ENCODE measurements at regions not wholly inside any gene's neighbourhood (a gene's known extent, or its start where the extent isn't known, plus 50 kb on each side); places are given as distances from the start of the nearest gene placed in this dataset.

DNA sequence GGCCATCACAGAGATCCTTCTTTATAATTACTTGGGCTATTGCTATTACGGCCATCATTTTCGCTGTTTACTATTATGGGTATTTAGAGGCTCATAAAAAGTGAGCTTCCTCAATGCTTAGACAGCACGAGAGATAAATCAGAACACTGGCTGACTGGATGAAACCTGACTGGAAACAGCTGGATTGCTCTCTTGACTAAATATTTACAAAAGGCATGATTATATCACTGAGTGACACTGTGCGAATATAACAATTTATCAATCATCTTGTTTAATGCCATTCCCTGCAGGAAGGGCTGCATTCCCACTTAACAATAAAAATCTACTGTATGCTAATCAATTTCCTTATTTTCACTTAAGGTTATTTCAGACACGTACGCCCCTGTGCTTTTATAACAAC lies 260.1 kb upstream of the ARID1B start:
- DNase-seq (ENCODE audit: low read depth) = no peak

DNA sequence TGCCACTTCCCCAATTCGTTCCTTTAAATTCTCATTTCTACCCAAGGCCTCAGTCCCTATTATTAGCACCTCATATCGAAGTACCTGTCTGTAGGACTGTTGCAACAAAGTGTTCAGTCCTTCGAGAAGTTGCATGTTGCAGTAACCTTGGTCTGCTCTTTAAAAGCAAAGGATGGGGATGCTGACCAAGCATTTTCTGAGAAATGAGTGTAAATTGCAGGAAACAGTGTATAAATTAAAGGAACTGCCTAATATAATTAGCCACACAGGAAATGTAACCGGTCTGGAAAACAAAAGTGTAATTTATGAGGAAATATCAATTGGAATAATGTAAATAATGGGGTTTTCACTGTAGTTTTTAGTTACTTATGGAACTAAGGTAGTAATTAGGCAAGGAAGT lies 261.9 kb upstream of the ARID1B start:
- no peak for DNase-seq (ENCODE audit: low read depth)

DNA sequence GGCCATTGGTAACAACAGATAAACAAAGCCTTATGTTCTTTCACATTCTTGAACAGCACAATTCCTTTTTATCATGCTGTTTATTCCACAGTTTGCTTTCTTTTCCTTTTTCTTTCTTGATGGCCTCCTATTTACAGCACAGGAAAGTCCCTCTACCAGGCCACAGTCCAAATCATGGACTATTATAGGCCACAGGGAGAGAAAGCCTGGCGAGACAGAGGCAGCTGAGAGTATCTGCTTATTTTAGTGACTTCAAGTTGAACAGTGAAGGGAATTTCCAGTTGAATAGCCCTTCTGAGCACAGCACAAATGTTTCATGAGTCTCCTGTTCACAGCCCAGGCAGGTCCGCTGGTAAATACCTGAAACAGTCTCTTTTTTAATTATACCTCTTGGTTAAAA lies 263.7 kb upstream of the ARID1B start:
- no peak for DNase-seq (ENCODE audit: low read depth)

DNA sequence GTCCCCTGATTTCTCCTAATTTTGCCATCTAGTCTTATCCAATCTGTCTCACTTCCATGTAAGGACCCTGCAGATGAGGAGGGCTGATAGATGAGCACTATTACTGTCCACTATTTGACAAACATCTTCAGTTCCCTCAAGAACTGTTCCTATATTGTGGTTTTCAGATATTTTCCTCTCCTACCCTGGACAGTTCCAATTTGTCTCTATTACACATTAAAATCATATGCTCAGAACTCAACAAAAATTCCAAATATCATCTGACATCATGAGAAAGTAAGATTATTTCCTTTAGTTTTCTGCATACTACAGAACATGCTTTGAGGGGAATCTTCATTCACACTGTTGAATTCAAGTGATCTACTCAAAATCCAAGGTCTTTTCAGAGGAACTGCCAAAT lies 265.6 kb upstream of the ARID1B start:
- no peak for DNase-seq (ENCODE audit: low read depth)

DNA sequence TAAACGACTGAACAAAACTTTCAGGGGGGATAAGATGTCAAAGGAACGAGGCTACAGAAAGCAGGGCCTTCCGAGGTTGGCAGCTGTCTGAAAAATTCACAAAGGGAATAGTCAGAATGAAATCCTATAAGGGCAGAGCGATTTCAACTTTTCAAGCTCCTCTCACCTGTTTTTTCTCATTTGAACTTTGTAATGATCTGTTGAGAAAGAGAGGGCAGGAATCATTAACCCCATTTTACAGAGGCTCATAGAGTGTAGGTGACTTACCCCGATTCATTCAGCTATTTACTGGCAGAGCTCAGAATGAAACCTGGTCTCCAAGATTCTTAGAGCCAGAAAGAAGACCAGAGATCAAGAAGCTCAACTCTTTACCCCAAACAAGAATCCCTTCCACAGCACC lies 266.1 kb upstream of the ARID1B start:
- no peak for DNase-seq (ENCODE audit: low read depth)

DNA sequence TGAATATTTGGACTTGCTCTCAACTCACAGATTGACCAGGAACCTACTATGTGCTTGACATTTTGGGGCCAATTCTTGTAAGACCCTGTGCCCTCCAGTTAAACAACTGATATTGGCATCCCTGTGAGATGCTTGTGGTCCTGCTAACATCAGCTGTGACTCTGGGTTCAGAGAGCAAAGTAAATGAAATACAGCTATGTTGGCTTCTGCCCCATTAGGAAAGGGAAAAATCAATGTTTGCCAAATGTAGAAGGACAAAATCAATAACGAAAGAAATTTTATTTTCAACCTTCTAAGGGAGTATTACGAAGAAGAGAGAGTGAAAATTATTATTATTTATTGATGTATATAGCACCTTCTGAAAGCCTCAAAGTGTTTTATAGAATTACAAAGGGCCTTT lies 266.9 kb upstream of the ARID1B start:
- DNase-seq (ENCODE audit: low read depth) = no peak

DNA sequence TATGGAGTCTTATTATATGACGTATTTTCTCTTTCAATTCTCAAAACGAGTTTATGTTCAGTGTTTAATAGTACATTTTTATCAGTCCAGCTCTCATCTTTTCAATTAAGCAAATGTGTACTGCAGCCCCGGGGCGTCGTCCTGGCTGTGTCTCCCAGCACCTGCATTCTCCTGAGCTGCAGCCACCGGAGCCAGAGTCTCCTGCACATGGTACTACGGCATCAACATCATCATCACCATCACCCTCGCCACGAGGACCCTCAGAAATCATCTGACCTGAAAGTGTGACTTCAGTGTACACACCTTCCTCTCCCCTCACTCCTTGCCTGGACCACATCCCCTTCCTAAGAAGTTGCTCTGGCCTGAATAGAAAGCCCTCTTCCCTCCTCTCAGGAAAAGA lies 267.7 kb upstream of the ARID1B start:
- no peak for DNase-seq (ENCODE audit: low read depth)

DNA sequence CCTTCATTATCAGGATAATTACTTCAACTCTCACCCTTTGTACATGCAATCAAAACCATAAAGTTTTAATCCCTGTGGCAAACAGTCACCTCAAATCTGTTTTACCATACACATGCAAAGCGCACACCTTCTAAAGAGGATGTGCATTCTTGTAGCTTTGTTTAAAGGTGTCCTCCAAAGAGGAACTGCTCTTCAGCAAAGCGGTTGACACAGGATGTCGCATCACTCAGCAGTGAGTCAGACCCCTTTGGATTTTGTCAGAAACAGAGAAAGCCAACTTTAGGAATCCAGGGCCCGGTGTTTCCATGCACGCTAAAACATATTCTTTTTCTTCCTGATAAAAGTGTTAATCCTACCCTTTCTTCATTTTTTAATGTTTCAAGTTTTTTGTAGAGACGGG lies 268.3 kb upstream of the ARID1B start:
- no peak for DNase-seq (ENCODE audit: low read depth)

DNA sequence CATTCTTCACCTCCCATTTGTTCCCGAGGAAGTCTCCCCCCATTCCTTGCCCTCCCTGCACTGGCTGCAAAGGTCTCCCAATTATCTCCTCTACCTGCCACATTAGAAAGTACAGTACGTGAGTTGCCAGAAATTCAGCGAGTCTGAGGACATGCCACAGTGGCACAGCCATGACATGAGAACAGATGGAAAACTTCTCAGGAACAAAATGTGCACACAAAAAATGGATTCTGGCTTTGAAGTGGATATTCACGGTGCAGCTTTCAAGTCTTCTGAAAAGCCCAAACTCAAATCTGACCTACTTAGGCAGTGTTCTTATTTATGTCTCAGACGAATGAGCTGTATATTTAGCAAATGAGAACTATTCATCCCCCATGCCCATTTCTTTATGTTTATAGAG lies 269.1 kb upstream of the ARID1B start:
- no peak for DNase-seq (ENCODE audit: low read depth)

DNA sequence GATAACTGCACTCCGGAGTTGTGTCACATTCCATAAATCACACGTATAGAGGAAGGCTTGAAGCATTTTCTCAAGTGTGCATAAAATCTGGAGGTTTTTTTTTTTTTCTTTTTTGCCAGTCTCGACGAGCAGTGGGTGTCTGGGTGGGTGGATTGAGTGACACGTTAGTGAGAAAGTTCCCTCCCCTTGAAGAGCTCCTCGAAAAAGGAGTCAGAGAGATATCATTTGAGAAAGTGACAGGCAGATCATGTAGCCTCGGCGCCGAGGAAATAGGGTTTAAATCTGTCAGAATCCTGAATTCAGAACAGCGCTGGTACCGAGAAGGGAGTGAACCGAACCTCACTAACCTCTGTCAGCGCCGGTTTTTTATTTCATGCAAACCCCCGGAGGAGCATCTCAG lies 269.5 kb upstream of the ARID1B start:
- DNase-seq (ENCODE audit: low read depth) = no peak

DNA sequence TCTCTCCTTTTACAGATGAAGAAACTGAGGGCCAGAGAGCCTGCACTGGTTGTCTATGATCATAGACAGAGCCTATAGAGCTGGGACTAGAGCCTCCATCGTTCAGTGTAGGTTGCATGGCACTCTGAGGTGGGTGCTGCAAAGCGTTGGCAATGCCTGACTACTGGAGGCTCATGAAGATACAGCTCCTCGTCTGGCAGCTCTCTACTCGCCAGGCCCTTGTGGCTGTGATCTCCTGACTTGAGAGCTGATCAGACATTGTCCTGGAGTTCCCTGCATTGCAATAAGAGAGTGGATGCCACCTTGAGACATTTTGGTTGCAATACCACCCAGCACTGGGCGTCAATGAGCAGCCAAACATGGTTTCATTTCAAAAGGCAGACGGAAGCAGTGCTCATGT lies 270.1 kb upstream of the ARID1B start:
- no peak for DNase-seq (ENCODE audit: low read depth)

DNA sequence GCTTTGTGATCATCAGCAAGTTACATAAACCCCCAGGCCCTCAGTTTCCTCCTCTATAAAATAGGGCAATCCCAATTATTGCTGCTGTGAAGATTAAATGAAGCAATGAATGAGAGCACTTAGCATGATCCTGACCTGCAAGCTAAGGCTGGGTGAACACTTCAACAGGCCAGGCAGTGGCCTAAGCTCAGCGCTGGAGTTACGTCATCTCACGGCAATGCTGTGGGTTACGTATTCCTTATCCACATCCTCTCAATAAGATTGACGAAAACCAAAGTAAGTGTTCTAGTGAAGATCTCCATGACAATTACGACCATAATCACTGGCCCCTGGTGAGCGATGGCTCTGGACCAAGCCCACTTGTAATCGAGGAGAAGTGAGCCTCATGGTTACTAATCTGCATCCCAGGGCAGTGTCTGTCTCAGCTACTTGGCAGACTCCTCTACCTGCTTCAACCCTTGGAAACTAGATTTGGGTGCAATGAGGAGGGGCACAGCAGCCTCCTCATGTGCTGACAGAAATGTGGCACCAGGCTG lies 274.1 kb upstream of the ARID1B start:
- DNase-seq (ENCODE audit: low read depth) = no peak

DNA sequence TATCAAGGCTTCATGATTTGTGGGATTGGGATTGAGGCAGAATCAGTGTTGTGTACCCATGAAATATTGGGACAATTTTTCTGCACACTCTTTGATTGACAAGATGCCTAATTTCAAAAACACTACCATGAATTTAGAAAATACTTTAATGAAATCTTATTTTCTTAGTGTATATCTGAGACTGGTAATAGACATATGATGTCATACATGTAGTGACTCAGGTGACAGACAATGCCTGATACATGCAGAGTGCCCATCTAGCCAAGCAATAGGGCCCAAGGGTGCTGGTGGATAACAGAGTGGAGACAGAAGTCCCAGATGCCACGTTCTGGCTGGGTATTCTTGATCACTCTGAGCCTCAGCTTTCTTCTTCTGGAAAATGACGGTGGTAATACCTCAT lies 279.6 kb upstream of the ARID1B start:
- no peak for DNase-seq (ENCODE audit: low read depth)

DNA sequence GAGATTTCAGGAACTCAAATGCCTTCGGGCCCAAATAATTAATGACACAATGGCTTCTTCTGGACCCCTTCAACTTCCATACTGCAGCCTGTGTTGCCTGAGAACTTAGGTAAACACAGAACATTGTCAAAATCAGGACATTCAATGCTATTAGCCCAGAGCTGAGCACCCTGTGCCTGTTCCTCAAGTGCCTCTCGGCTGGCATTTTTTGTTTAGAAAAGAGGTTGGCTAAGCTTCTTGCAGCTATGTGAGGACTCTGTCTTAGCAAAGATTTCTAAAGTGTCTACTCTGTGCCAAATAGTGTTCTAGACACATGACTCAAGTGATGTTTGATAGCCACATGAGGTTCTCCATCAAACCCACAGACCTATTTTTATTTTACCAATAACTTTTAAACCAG lies 289.3 kb upstream of the ARID1B start:
- DNase-seq (ENCODE audit: low read depth) = no peak

DNA sequence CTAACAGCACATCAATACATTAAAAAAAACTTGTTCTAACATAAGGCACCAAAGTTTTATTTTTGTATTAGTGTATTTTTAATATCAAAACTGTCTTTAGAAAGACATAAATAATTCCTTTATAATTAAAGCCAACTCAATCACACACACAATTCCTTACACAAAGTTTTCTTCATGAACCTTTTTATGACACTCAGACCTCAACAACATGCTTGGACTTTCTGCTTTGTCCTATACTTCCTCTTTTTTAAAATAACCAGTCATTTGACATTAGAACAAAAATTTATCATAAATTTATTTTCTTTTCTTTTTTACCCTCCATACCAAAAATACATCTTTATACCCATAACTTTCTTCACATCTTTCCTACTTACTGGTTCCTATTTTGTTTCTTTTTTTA lies 292.0 kb upstream of the ARID1B start:
- DNase-seq (ENCODE audit: low read depth) = no peak

DNA sequence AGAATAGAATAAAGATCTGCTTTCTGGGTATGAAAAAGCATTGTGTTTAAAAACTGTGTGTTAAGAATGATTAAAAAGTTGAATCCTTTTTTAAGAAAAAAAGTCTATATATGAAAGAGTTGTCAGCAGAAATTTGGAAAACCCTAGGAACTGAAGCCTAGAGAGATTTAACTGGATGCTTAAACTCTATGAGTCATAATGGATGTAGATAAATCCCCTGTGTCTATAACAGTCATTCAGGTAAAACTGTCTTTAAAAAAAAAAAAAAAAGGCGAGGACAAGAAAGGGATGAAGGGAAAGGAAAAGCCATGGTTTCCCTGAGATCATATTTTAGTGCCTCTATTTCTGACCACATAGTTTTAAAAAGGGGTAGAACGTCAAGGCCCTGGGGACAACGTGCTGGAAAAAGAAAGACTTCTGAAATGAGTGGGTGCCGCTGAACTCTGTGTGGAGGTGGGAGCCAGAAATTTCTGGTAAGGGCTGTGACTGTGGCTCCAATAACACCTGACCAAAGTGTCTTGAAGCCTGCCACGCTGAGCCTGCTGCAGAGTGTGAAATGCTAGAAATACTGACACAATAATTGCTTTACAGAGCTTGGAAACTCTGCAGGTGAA lies 302.6 kb upstream of the ARID1B start:
- DNase-seq (ENCODE audit: low read depth) = no peak

DNA sequence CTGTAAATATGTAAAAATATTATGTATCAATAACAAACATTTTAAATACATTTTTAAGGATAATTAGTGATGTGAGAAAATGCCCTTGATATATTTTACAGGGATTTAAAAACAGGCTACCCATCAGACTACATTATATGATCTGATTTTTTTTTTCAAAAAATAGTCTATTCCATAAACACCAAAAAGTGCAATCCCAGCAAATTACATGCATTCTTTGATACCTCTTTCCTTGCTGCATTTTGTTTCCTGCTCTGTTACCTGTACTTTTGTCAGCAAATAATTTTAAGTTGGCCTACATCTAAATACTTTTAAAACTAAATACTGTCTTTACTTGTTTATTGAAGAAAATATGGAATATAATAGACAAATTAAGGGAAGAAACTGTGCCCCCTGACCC lies 306.2 kb upstream of the ARID1B start:
- no peak for DNase-seq (ENCODE audit: low read depth)

DNA sequence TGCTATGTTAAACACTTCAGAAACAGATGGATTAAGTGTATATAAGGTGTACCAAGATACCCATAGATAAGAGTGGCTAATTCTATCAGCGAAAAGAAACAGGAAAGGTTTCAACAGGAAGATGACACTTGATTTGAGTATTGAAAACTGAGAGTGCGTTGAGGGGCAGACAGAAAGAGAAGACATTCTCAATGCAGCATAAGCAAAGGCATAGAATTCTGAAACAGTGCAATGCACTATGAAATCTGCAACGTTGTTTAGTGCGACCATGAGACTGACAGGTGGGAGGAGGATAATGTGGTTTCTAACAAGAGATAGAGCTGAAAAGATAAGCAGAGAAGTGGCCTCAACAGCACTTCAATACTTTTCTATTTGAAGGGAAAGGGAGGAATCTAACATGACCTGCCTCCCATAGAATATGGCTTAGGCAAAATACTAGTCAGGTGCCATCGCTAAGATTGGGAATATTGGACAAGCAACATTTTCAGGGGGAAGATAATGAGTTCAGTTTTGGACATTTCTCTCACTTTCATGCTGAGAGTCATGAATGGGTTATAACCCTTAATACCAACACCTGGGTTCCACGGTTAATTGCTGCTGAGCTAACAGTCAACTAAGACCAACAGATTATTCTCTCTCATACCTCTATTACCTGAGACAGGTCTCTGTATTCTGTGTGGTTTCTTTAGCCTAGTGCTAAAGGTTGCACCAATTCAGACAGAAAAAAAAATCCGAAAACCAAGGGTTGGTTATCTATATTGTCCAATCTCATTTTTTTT lies 312.9 kb upstream of the ARID1B start:
- DNase-seq (ENCODE audit: low read depth) = no peak

DNA sequence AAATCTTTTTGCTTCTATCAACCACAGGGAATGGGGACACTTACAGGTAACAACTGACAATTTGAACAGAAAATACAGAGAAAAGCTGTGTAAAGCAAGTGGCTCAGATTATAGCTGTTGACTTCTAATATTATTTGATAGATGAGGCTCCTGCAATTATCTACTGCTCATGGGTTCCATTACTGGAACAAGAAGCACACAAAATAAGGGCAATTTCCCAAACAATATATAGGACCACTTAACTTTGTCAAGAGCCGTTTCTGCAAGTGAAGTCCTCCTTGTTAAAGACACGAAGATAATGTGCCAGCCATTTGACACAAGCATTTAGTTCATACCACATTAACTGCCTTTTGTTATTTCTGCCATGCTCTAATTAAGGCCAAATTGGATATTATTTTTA lies 315.5 kb upstream of the ARID1B start:
- DNase-seq (ENCODE audit: low read depth) = no peak

DNA sequence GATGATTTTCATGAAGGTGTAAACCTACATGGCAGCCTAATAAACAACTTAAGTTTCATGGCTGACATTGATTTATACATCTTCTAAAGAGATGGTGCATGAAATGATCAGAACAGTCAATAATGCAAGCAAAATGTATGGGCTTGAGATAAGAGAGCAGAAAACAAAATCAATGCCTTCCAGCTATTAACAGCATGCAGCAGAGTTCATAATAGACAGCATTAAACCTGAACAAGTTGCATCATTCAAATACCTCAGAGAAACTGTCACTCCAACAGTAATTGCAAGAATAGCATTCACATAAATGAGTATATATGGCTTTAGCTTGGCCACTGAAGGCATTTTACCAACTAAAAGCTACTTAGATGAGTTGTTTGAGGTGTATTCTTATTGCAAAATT lies 319.6 kb upstream of the ARID1B start:
- no peak for DNase-seq (ENCODE audit: low read depth)

DNA sequence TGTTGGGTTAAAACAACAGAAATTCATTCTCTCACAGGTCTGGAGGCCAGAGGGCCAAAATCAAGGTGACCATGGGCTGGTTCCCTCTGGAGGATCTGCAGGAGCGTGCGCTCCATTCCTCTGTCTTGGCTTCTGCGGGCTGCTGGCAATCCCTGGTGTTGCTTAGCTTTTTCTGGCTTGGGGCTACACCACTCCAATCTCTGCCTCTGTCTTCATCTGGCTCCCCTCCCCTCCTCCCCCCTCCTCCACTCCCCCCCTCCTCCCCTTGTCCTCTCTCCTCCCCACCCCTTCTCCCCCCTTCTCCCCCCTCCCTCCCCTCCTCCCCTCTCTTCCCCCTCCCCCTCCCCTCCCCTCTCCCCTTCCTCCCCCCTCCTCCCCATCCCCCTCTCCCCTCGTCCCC lies 321.3 kb upstream of the ARID1B start:
- no peak for DNase-seq (ENCODE audit: low read depth)

DNA sequence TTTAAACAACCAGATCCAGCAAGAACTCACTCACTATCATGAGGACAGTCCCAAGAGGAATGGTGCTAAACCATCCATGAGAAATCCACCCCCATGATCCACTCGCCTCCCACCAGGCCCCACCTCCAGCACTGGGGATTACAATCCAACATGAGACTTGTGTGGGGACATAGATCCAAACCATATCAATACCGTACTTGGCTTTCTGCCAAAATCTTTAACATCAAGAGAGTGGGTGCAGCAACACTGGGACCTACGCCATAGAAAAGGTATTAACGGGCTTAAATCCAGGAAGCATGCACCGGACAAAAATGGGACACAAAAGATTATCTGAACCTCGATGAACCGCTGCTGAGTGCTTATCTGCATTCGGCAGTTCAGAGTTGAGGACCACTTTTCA lies 322.3 kb upstream of the ARID1B start:
- DNase-seq (ENCODE audit: low read depth) = no peak

DNA sequence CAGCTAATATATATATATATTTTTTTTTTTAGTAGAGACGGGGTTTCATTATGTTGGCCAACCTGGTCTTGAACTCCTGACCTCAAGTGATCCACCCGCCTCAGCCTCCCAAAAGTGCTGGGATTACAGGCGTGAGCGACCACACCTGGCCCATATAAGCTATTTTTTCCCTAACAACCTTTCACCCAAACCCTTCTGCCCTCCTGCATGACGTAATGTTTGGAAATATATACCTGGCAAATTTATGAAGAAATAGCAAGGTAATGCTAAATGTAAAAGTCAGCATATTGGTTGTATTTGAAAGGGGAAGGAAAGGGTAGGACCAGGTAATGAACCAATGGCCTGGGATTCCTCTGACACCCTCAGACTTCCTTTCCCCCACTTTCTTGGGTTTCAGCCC lies 325.5 kb upstream of the ARID1B start:
- DNase-seq (ENCODE audit: low read depth) = no peak

DNA sequence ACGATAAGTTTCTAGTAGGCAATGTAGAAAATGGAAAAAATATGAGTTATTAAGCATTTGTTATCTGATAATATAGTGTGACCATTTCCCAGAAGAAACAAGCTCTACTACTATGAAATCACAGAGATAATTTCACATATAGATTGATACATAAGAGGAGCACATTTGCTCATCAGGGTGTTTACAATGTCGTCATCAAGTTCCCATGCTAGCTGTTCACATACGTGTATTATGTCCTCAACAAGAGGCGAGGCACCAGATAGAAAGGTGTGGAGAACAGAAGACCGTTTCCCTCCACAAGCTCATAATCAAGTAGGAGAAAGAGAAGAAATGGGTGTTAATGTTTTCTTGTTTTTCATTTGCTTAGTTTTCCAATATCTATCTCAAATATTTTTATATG lies 326.1 kb upstream of the ARID1B start:
- DNase-seq (ENCODE audit: low read depth) = no peak
